GM18502 (cell line): ENCODE measurements at regions not wholly inside any gene's neighbourhood (a gene's known extent, or its start where the extent isn't known, plus 50 kb on each side); places are given as distances from the start of the nearest gene placed in this dataset.

Experiments used
- ATAC-seq: cut with Tn5 transposase; IDR thresholded peaks from one replicate; pipeline ENCODE4 v1.9.1; 2021; ENCODE audit warnings: mild to moderate bottlenecking; ENCODE audit not compliant: unreplicated experiment, poor library complexity

- ATAC-seq, result no peak
These were observed 66.1 kb downstream of the LEPR start for GRCh38 chr1:65486613-65487012.

GRCh38 chr1:65489481-65489880 is 69.0 kb downstream of the LEPR start:
- no peak for ATAC-seq

- no peak for ATAC-seq
These were observed 70.0 kb downstream of the LEPR start for GRCh38 chr1:65490231-65491009.

- ATAC-seq, result no peak
These were observed 71.0 kb downstream of the LEPR start for GRCh38 chr1:65491472-65491871.

- no peak for ATAC-seq
These were observed 73.3 kb downstream of the LEPR start for GRCh38 chr1:65493802-65494201.

GRCh38 chr1:65494671-65495070 is 74.2 kb downstream of the LEPR start:
- ATAC-seq, result no peak

GRCh38 chr1:65495137-65495536 is 74.7 kb downstream of the LEPR start:
- ATAC-seq, result no peak

- no peak for ATAC-seq
These were observed 76.9 kb downstream of the LEPR start for GRCh38 chr1:65497256-65497830.

- no peak for ATAC-seq
These were observed 83.0 kb downstream of the LEPR start for GRCh38 chr1:65503427-65503826.

GRCh38 chr1:65504263-65504662 is 83.8 kb downstream of the LEPR start:
- ATAC-seq, result no peak

GRCh38 chr1:65505547-65506300 is 85.3 kb downstream of the LEPR start:
- no peak for ATAC-seq

GRCh38 chr1:65508051-65508450 is 87.6 kb downstream of the LEPR start:
- ATAC-seq, result no peak

- ATAC-seq, result no peak
These were observed 89.6 kb downstream of the LEPR start for GRCh38 chr1:65509912-65510680.

- ATAC-seq, result no peak
These were observed 90.5 kb downstream of the LEPR start for GRCh38 chr1:65510961-65511360.

- ATAC-seq, result no peak
These were observed 91.9 kb downstream of the LEPR start for GRCh38 chr1:65512383-65512782.

- ATAC-seq, result no peak
These were observed 92.7 kb downstream of the LEPR start for GRCh38 chr1:65512967-65513780.

GRCh38 chr1:65514041-65514440 is 93.6 kb downstream of the LEPR start:
- ATAC-seq, result no peak

- no peak for ATAC-seq
These were observed 104.4 kb downstream of the LEPR start for GRCh38 chr1:65524931-65525265.

GRCh38 chr1:65525266-65526048 is 105.0 kb downstream of the LEPR start:
- ATAC-seq, result no peak
